HEK293 (cell line): ENCODE measurements at regions not wholly inside any gene's neighbourhood (a gene's known extent, or its start where the extent isn't known, plus 50 kb on each side); places are given as distances from the start of the nearest gene placed in this dataset.

ENCODE experiments used
- CTCF ChIA-PET: fragments of 350-600 bp; formaldehyde crosslinking; extraction: SDS; loops from one replicate; lab custom pipeline; 2021; ENCODE audit warnings: antibody characterized with exemption; lab: Yijun Ruan, JAX
- POLR2A ChIA-PET: fragments of 300-600 bp; formaldehyde crosslinking; extraction: SDS; loops from one replicate; lab custom pipeline; 2020; ENCODE audit warnings: antibody characterized with exemption, inconsistent platforms; lab: Yijun Ruan, JAX
- H3K27ac ChIP-seq: fragments of 200-500 bp; sonication (Bioruptor generic); 2 replicates; pipeline ENCODE4 v1.5.1; 2014; ENCODE audit warnings: low read depth, low read length, control low read depth, inconsistent platforms; ENCODE audit errors: extremely low read depth
- H3K36me3 ChIP-seq, 2 experiments: fragments of 200-500 bp in 1 of 2; sonication (Bioruptor generic) in 1 of 2; 1 replicate in 1 of 2; 2 replicates in 1 of 2; pipeline ENCODE4 v1.5.1; 2014 to 2017; ENCODE audit warnings: inconsistent platforms in 2 of 2, low read length in 2 of 2; ENCODE audit not compliant: control insufficient read depth in 2 of 2, insufficient read depth in 1 of 2
- H3K4me1 ChIP-seq: fragments of 200-500 bp; sonication (Bioruptor generic); 2 replicates; pipeline ENCODE4 v1.5.1; 2014; ENCODE audit warnings: mild to moderate bottlenecking, low read length, inconsistent platforms; ENCODE audit not compliant: control insufficient read depth, insufficient read depth
- H3K4me3 ChIP-seq: 2 replicates; pipeline ENCODE4 v1.5.1; 2011; ENCODE audit warnings: low read depth, mild to moderate bottlenecking, control low read depth, low read length, moderate library complexity
- H3K9me3 ChIP-seq: fragments of 200-500 bp; sonication (Bioruptor generic); 2 replicates; pipeline ENCODE4 v1.5.1; 2014; ENCODE audit warnings: low read depth, low read length, inconsistent platforms; ENCODE audit not compliant: control insufficient read depth, insufficient read depth
- BCL11A ChIP-seq: fragments of 450-650 bp; formaldehyde crosslinking; IDR thresholded peaks from 2 replicates; pipeline ENCODE4 v1.5.1; 2016; ENCODE audit warnings: low read depth, missing biosample characterization, missing genetic modification characterization
- PRDM2 ChIP-seq: fragments of 450-650 bp; formaldehyde crosslinking; IDR thresholded peaks from 2 replicates; pipeline ENCODE4 v1.5.1; 2016; ENCODE audit warnings: missing biosample characterization, missing genetic modification characterization, borderline replicate concordance
- SCRT2 ChIP-seq: fragments of 450-650 bp; formaldehyde crosslinking; IDR thresholded peaks from 2 replicates; pipeline ENCODE4 v1.5.1; 2016; ENCODE audit warnings: missing biosample characterization, missing genetic modification characterization
- SP3 ChIP-seq: fragments of 450-650 bp; formaldehyde crosslinking; IDR thresholded peaks from 2 replicates; pipeline ENCODE4 v1.5.1; 2016; ENCODE audit warnings: missing biosample characterization, missing genetic modification characterization
- TRIM28 ChIP-seq: IDR thresholded peaks from 2 replicates; pipeline ENCODE4 v1.6.1; 2011; ENCODE audit warnings: low read length, control low read depth, borderline replicate concordance
- ZBTB21 ChIP-seq: fragments of 450-650 bp; formaldehyde crosslinking; IDR thresholded peaks from 2 replicates; pipeline ENCODE4 v1.5.1; 2017; ENCODE audit warnings: missing biosample characterization, missing genetic modification characterization
- ZNF112 ChIP-seq: fragments of 450-650 bp; formaldehyde crosslinking; IDR thresholded peaks from 2 replicates; pipeline ENCODE4 v1.5.0; 2017; ENCODE audit warnings: missing biosample characterization, missing genetic modification characterization
- ZNF266 ChIP-seq: fragments of 450-650 bp; formaldehyde crosslinking; IDR thresholded peaks from 2 replicates; pipeline ENCODE4 v1.5.1; 2016; ENCODE audit warnings: missing biosample characterization, missing genetic modification characterization, low read depth
- ZNF280C ChIP-seq: fragments of 450-650 bp; formaldehyde crosslinking; IDR thresholded peaks from 2 replicates; pipeline ENCODE4 v1.5.1; 2016; ENCODE audit warnings: missing biosample characterization, missing genetic modification characterization
- ZNF280D ChIP-seq: fragments of 450-650 bp; formaldehyde crosslinking; IDR thresholded peaks from 2 replicates; pipeline ENCODE4 v1.5.1; 2016; ENCODE audit warnings: missing biosample characterization, missing genetic modification characterization
- ZNF423 ChIP-seq: fragments of 450-650 bp; formaldehyde crosslinking; IDR thresholded peaks from 2 replicates; pipeline ENCODE4 v1.5.1; 2016; ENCODE audit warnings: missing biosample characterization, missing genetic modification characterization
- ZNF449 ChIP-seq: fragments of 450-650 bp; formaldehyde crosslinking; IDR thresholded peaks from 2 replicates; pipeline ENCODE4 v1.5.1; 2017; ENCODE audit warnings: missing biosample characterization, mild to moderate bottlenecking, missing genetic modification characterization, moderate library complexity
- ZNF514 ChIP-seq: fragments of 450-650 bp; formaldehyde crosslinking; IDR thresholded peaks from 2 replicates; pipeline ENCODE4 v1.5.1; 2016; ENCODE audit warnings: missing biosample characterization, missing genetic modification characterization
- ZNF549 ChIP-seq: fragments of 450-650 bp; IDR thresholded peaks from 2 replicates; pipeline ENCODE4 v1.5.1; 2018; ENCODE audit warnings: missing biosample characterization, missing genetic modification characterization, mild to moderate bottlenecking, inconsistent platforms, moderate library complexity

GRCh38 chr2:203646266-203646864, 60.1 kb upstream of the CD28 start (continued):
- TF ChIP-seq ZNF280D (tag by site-specific recombination) (no peak), ZNF449 (tag by site-specific recombination) (no peak), ZNF280C (no peak), ZNF266 (tag by site-specific recombination) (no peak), ZNF112 (tag by site-specific recombination) (no peak), PRDM2 (tag by site-specific recombination) (no peak), ZNF514 (no peak), SP3 (no peak), TRIM28 (no peak), ZNF549 (tag by site-specific recombination) (no peak)
- TF ChIP-seq, all 188 proteins: peak for 0

GRCh38 chr2:203646961-203647360, 59.5 kb upstream of the CD28 start:
- Histone ChIP-seq H3K9me3 (no peaks in the 10 kb centered on the region), H3K27ac (no peak overlapping the region), H3K36me3 (no peaks in the 10 kb centered on the region), H3K4me3 (no peak overlapping the region), H3K4me1 (peaks cover 19% of the 10 kb centered on the region)
- CTCF ChIA-PET = interaction anchor here (0.7 kb wide), 1 partner anchor 169 kb away, joined by 3 read pairs; no protein-coding TSS in a partner anchor
- POLR2A ChIA-PET = no interaction called here
- TF ChIP-seq SCRT2 = no peak
- TF ChIP-seq ZBTB21 (tag by site-specific recombination) = no peak
- TF ChIP-seq ZNF280C = no peak
- no peak for TF ChIP-seq ZNF423 (tag by site-specific recombination)
- TF ChIP-seq BCL11A (tag by site-specific recombination) = no peak
